Spleen (tissue), 11 donors: ENCODE measurements at regions not wholly inside any gene's neighbourhood (a gene's known extent, or its start where the extent isn't known, plus 50 kb on each side); places are given as distances from the start of the nearest gene placed in this dataset.

Experiments used
- DNase-seq: peaks from one replicate; pipeline ENCODE4 v3.0.0-alpha.2; 2020
- H3K27ac ChIP-seq, 8 donors: fragments of 200-600 bp; sonication (generic) in 7 of 8; 1 replicate in 4 of 8; 2 replicates in 4 of 8; pipeline versions ENCODE4 v1.5.0 to v1.8.0; 2016 to 2021; ENCODE audit warnings: inconsistent platforms in 4 of 8, mild to moderate bottlenecking in 4 of 8, moderate library complexity in 1 of 8
- H3K27me3 ChIP-seq, 7 donors: fragments of 200-600 bp; sonication (generic) in 6 of 7; replicated peaks in 1 of 7; 1 replicate in 4 of 7; 2 replicates in 3 of 7; pipeline versions ENCODE4 v1.5.0 to v1.8.0; 2016 to 2021; ENCODE audit warnings: inconsistent platforms in 3 of 7, mild to moderate bottlenecking in 1 of 7
- H3K36me3 ChIP-seq, 6 donors: fragments of 200-600 bp; sonication (generic) in 5 of 6; 1 replicate in 4 of 6; 2 replicates in 2 of 6; pipeline versions ENCODE4 v1.5.0 to v1.8.0; 2016 to 2021; ENCODE audit warnings: inconsistent platforms in 2 of 6
- H3K4me1 ChIP-seq, 6 donors: fragments of 200-600 bp; sonication (generic) in 5 of 6; 1 replicate in 3 of 6; 2 replicates in 3 of 6; pipeline versions ENCODE4 v1.5.0 to v1.8.0; 2016 to 2021; ENCODE audit warnings: inconsistent platforms in 3 of 6
- H3K4me3 ChIP-seq, 8 donors: fragments of 200-600 bp; sonication (generic) in 7 of 8; 1 replicate in 4 of 8; 2 replicates in 4 of 8; pipeline versions ENCODE4 v1.5.0 to v1.8.0; 2016 to 2021; ENCODE audit warnings: inconsistent platforms in 4 of 8, mild to moderate bottlenecking in 4 of 8, moderate library complexity in 2 of 8
- H3K9me3 ChIP-seq, 8 donors: fragments of 200-600 bp; sonication (generic) in 7 of 8; 1 replicate in 4 of 8; 2 replicates in 4 of 8; pipeline versions ENCODE4 v1.5.0 to v1.8.0; 2016 to 2021; ENCODE audit warnings: inconsistent platforms in 4 of 8
- CTCF ChIP-seq, 11 experiments: fragments of 200-600 bp in 7 of 11; fragments of 450-650 bp in 4 of 11; sonication (generic) in 4 of 11; IDR thresholded peaks in 8 of 11; conservative IDR thresholded peaks in 3 of 11; 1 replicate in 7 of 11; 2 replicates in 4 of 11; pipeline versions ENCODE4 v1.4.0 to v1.8.0; 2016 to 2021; ENCODE audit warnings: antibody characterized with exemption in 11 of 11, inconsistent platforms in 4 of 11, mild to moderate bottlenecking in 1 of 11
- POLR2A ChIP-seq, 3 donors: fragments of 450-650 bp; IDR thresholded peaks; one replicate each; pipeline ENCODE4 v1.5.1; 2017; ENCODE audit warnings: antibody characterized with exemption in 3 of 3, mild to moderate bottlenecking in 1 of 3
- POLR2AphosphoS5 ChIP-seq, 3 donors: sonication (generic); formaldehyde crosslinking; IDR thresholded peaks; one replicate each; pipeline ENCODE4 v1.5.1; 2017; ENCODE audit warnings: antibody characterized with exemption in 3 of 3
- WGBS, 5 donors: extraction: QIAGEN DNeasy Blood & Tissue Kit in 3 of 5; methylation state at CpG; one replicate each; pipeline versions ENCODE4 v1.1.5 to v1.1.7; 2013 to 2018; 5-methylcytosine and 5-hydroxymethylcytosine counted together
- intact Hi-C: fragments of 100-400 bp; cut with DNase I; formaldehyde crosslinking; loops from one replicate; pipeline ENCODE4 v1.15.0; 2023; ENCODE audit warnings: low total_unique reads
- donor health status: healthy with polysubstance abuse.
- donor health status: DM: no; HTN: no; CAD: no; lungs with moderate emphysema.
- donor health status: DM: no; HTN: no; CAD: no.
- donor health status: Bipolar disorder and iron deficiency.
- donor health status: healthy.
- donor health status: DM: no; HTN: no; CAD: no.
- donor health status: DM: yes; HTN: yes; CAD: no.

GRCh38 chr9:81244631-81245030, 444.7 kb downstream of the TLE1 start:
- intact Hi-C loops, result no loop called here
- no peaks in the 10 kb centered on the region for H3K36me3 ChIP-seq
- TF ChIP-seq POLR2A (IDR thresholded peaks at IDR 0.05) (no peak), POLR2AphosphoS5 (IDR thresholded peaks at IDR 0.05) (no peak), CTCF (IDR thresholded peaks at IDR 0.05 in 8 of 11, conservative IDR thresholded peaks at IDR 0.05 in 3 of 11) (no peak)
- H3K27ac ChIP-seq, result no peak overlapping the region
- no peaks in the 10 kb centered on the region for H3K27me3 ChIP-seq
- DNase-seq, result no peak
- peaks cover 0 to 14% (median 4%) of the 10 kb centered on the region in 8 donors for H3K9me3 ChIP-seq
- no peaks in the 10 kb centered on the region for H3K4me1 ChIP-seq
- 82 to 92% (median 87%) methylated on average over 1 of the region's 1 CpG for WGBS, 5 donors
- H3K4me3 ChIP-seq, result no peak overlapping the region

GRCh38 chr9:81242866-81243265, 446.5 kb downstream of the TLE1 start:
- intact Hi-C loops, result no loop called here

GRCh38 chr9:81239388-81239787, 450.0 kb downstream of the TLE1 start:
- H3K4me3 ChIP-seq, result no peak overlapping the region
- no peak for DNase-seq
- no peak overlapping the region for H3K27ac ChIP-seq
- intact Hi-C loops, result no loop called here
- no peaks in the 10 kb centered on the region for H3K4me1 ChIP-seq
- no peak for TF ChIP-seq POLR2AphosphoS5 (IDR thresholded peaks at IDR 0.05)
- no peak for TF ChIP-seq CTCF (IDR thresholded peaks at IDR 0.05 in 8 of 11, conservative IDR thresholded peaks at IDR 0.05 in 3 of 11)
- TF ChIP-seq POLR2A (IDR thresholded peaks at IDR 0.05), result no peak
- no peaks in the 10 kb centered on the region for H3K27me3 ChIP-seq
- no peaks in the 10 kb centered on the region for H3K36me3 ChIP-seq
- H3K9me3 ChIP-seq, result no peaks in the 10 kb centered on the region

More at GRCh38 chr9:81242866-81243265, 446.5 kb downstream of the TLE1 start:
- Histone ChIP-seq H3K4me1 (no peaks in the 10 kb centered on the region), H3K27me3 (no peaks in the 10 kb centered on the region), H3K27ac (no peak overlapping the region), H3K4me3 (no peak overlapping the region), H3K9me3 (peaks cover 0 to 6% (median 0%) of the 10 kb centered on the region in 8 donors), H3K36me3 (no peaks in the 10 kb centered on the region)
- no peak for TF ChIP-seq POLR2A (IDR thresholded peaks at IDR 0.05)
- WGBS, 5 donors, result 76 to 100% (median 87%) methylated on average over 1 of the region's 1 CpG
- DNase-seq, result no peak

GRCh38 chr9:81237565-81238231, 451.6 kb downstream of the TLE1 start:
- intact Hi-C loops, result no loop called here
- TF ChIP-seq POLR2AphosphoS5 (IDR thresholded peaks at IDR 0.05) (no peak), POLR2A (IDR thresholded peaks at IDR 0.05) (no peak), CTCF (IDR thresholded peaks at IDR 0.05 in 8 of 11, conservative IDR thresholded peaks at IDR 0.05 in 3 of 11) (no peak)
- 53 to 76% (median 68%) methylated on average over 3 of the region's 3 CpGs for WGBS, 5 donors

More at GRCh38 chr9:81237565-81238231, 451.6 kb downstream of the TLE1 start:
- H3K4me1 ChIP-seq, result no peaks in the 10 kb centered on the region
- H3K27ac ChIP-seq, result no peak overlapping the region
- no peak overlapping the region for H3K4me3 ChIP-seq
- no peaks in the 10 kb centered on the region for H3K9me3 ChIP-seq
- no peaks in the 10 kb centered on the region for H3K27me3 ChIP-seq
- no peaks in the 10 kb centered on the region for H3K36me3 ChIP-seq
- no peak for DNase-seq
